Gastrocnemius medialis (tissue), 4 donors: ENCODE measurements at regions not wholly inside any gene's neighbourhood (a gene's known extent, or its start where the extent isn't known, plus 50 kb on each side); places are given as distances from the start of the nearest gene placed in this dataset.

Experiments used
- CTCF ChIP-seq, 5 experiments: fragments of 450-650 bp in 3 of 5; fragments of 200-600 bp in 2 of 5; sonication (generic) in 2 of 5; IDR thresholded peaks in 4 of 5; conservative IDR thresholded peaks in 1 of 5; 1 replicate in 4 of 5; 2 replicates in 1 of 5; pipeline ENCODE4 v1.5.1; 2016 to 2019; ENCODE audit warnings: antibody characterized with exemption in 5 of 5, mild to moderate bottlenecking in 3 of 5, moderate library complexity in 3 of 5
- POLR2A ChIP-seq, 2 donors: fragments of 450-650 bp; IDR thresholded peaks; one replicate each; pipeline ENCODE4 v1.6.1; 2017; ENCODE audit warnings: antibody characterized with exemption in 2 of 2, mild to moderate bottlenecking in 2 of 2, moderate library complexity in 2 of 2

- TF ChIP-seq CTCF (IDR thresholded peaks at IDR 0.05 in 4 of 5, conservative IDR thresholded peaks at IDR 0.05 in 1 of 5) (no peak), POLR2A (IDR thresholded peaks at IDR 0.05) (no peak)
Measured at GRCh38 chr2:226483745-226484619, 315.6 kb downstream of the IRS1 start.
